OCI-LY3 (cell line): ENCODE measurements at regions not wholly inside any gene's neighbourhood (a gene's known extent, or its start where the extent isn't known, plus 50 kb on each side); places are given as distances from the start of the nearest gene placed in this dataset.

Experiments
- CTCF ChIP-seq: fragments of 200-600, 300-600 bp; sonication (generic); IDR thresholded peaks from 2 replicates; pipeline ENCODE4 v1.5.1; 2014; ENCODE audit warnings: antibody characterized with exemption, low read length, low read depth
- EZH2phosphoT487 ChIP-seq: fragments of 200-600 bp; shearing (Covaris generic); IDR thresholded peaks from 2 replicates; pipeline ENCODE4 v1.6.1; 2018; ENCODE audit warnings: antibody characterized with exemption, mixed run types, low read depth

DNA sequence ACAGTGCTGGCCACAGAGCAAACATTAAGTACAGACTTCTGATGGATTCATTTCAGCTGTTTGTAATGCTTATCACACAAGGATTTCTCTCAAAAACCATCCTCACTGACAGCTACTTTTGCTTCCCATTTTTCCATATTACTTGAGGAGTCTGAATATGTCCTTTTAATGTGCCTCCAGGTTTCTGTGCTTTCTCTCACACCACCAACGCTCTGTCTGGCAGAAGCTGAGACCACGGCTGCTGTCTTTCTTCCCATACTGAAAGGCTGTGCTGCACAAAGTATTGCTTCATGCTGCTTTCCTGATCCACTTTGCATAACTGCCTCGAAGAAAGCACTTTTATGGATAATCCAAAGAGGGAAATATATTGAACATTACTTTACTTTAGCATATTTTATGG is 312.1 kb upstream of the ZEB2 start:
- TF ChIP-seq CTCF, result no peak
- no peak for TF ChIP-seq EZH2phosphoT487
